ENCODE measurements at regions not wholly inside any gene's neighbourhood (a gene's known extent, or its start where the extent isn't known, plus 50 kb on each side); places are given as distances from the start of the nearest gene placed in this dataset.

- TF ChIP-seq ZNF462 (CRISPR knock-in tag; IDR thresholded peaks at IDR 0.05) (no peak), CREB1 (CRISPR knock-in tag; IDR thresholded peaks at IDR 0.05; ENCODE audit: low read depth) (no peak), ETS1 (IDR thresholded peaks at IDR 0.05) (no peak)
Observed at GRCh38 chr15:22228101-22228762, 147.9 kb downstream of the OR4M2 start (continued).

GRCh38 chr15:22229990-22230819, 149.9 kb downstream of the OR4M2 start:
- Mint-ChIP-seq H3K4me3 (no peak overlapping the region), H3K27ac (no peak overlapping the region), H3K27me3 (ENCODE audit: insufficient read depth, low read depth, poor library complexity) (peaks cover 15% of the 10 kb centered on the region), H3K9me3 (peaks cover 100% of the 10 kb centered on the region), H3K4me1 (no peaks in the 10 kb centered on the region), H3K36me3 (ENCODE audit: low read depth) (peaks cover 89% of the 10 kb centered on the region)
- Histone ChIP-seq H3K4me2 (no peak overlapping the region), H3F3A (replicated peaks; ENCODE audit: low read depth) (no peaks in the 10 kb centered on the region), H4K20me1 (replicated peaks; ENCODE audit: insufficient read depth) (no peaks in the 10 kb centered on the region), H3K4me1 (ENCODE audit: insufficient read depth) (no peaks in the 10 kb centered on the region), H3K36me3 (ENCODE audit: insufficient read depth) (peaks cover 8% of the 10 kb centered on the region; the same call in 1 of the 2 replicates), H3K27me3 (ENCODE audit: insufficient read depth) (peaks cover 3% of the 10 kb centered on the region; the same call in 1 of the 2 replicates), H3K79me2 (replicated peaks; ENCODE audit: insufficient read depth) (no peaks in the 10 kb centered on the region), H3K9me2 (ENCODE audit: insufficient read depth) (no peaks in the 10 kb centered on the region), H3K4me3 (no peak overlapping the region; the same call in 1 of the 2 replicates), H2AFZ (no peak overlapping the region), H3K27ac (ENCODE audit: low read depth) (no peak overlapping the region)
- ATAC-seq (no peak), DNase-seq (ENCODE audit: low spot score) (no peak)
- TF ChIP-seq CTCF (conservative IDR thresholded peaks at IDR 0.05; ENCODE audit: low read depth in 2 of 2) (no peak), ZNF331 (CRISPR knock-in tag; IDR thresholded peaks at IDR 0.05; ENCODE audit: low read depth) (no peak), ZNF114 (CRISPR knock-in tag; IDR thresholded peaks at IDR 0.05) (no peak), ETS1 (IDR thresholded peaks at IDR 0.05) (no peak), CREB1 (CRISPR knock-in tag; IDR thresholded peaks at IDR 0.05; ENCODE audit: low read depth) (no peak), NANOG (IDR thresholded peaks at IDR 0.05; ENCODE audit: borderline replicate concordance) (no peak), POLR2AphosphoS5 (IDR thresholded peaks at IDR 0.05; ENCODE audit: low read depth) (no peak), EZH2 (IDR thresholded peaks at IDR 0.05; ENCODE audit: low read depth, unreplicated experiment) (no peak), EZH2phosphoT487 (IDR thresholded peaks at IDR 0.05; ENCODE audit: unreplicated experiment) (no peak)

All from GM23338 (cell line).